Thymus (tissue), 11 donors: ENCODE measurements at regions not wholly inside any gene's neighbourhood (a gene's known extent, or its start where the extent isn't known, plus 50 kb on each side); places are given as distances from the start of the nearest gene placed in this dataset.
"Not testable (repeated sequence)": the region's sequence is repeated elsewhere in the genome, so short reads cannot be mapped to it uniquely, and the experiment has no call there.

ENCODE experiments used
- DNase-seq, 9 donors: peaks; one replicate each; pipeline ENCODE4 v3.0.0-alpha.2; 2013; ENCODE audit warnings: low spot score in 9 of 9, low read depth in 6 of 9, missing footprints in 1 of 9
- H3K27ac ChIP-seq, 2 donors: one replicate each; pipeline ENCODE4 v1.5.1; 2013; ENCODE audit warnings: control low read depth in 1 of 2, low read depth in 1 of 2, low read length in 1 of 2, mild to moderate bottlenecking in 1 of 2, moderate library complexity in 1 of 2
- H3K27me3 ChIP-seq, 2 donors: one replicate each; pipeline ENCODE4 v1.5.1; 2013; ENCODE audit warnings: low read length in 1 of 2; ENCODE audit not compliant: control insufficient read depth in 2 of 2, insufficient read depth in 1 of 2
- H3K36me3 ChIP-seq, 2 donors: one replicate each; pipeline ENCODE4 v1.5.1; 2013; ENCODE audit warnings: low read length in 1 of 2, mild to moderate bottlenecking in 1 of 2, moderate library complexity in 1 of 2; ENCODE audit not compliant: control insufficient read depth in 2 of 2, insufficient read depth in 2 of 2
- H3K4me1 ChIP-seq, 2 donors: one replicate each; pipeline ENCODE4 v1.5.1; 2013; ENCODE audit warnings: low read length in 2 of 2; ENCODE audit not compliant: control insufficient read depth in 2 of 2, insufficient read depth in 2 of 2
- H3K4me3 ChIP-seq, 2 donors: one replicate each; pipeline ENCODE4 v1.5.1; 2013; ENCODE audit warnings: low read length in 2 of 2, control low read depth in 1 of 2, mild to moderate bottlenecking in 1 of 2
- H3K9me3 ChIP-seq, 2 donors: one replicate each; pipeline ENCODE4 v1.5.1; 2013; ENCODE audit warnings: low read length in 1 of 2, mild to moderate bottlenecking in 1 of 2; ENCODE audit not compliant: control insufficient read depth in 2 of 2, insufficient read depth in 1 of 2
- WGBS: extraction: QIAGEN DNeasy Blood & Tissue Kit; methylation state at CpG from one replicate; pipeline ENCODE4 v1.1.7; 2013; 5-methylcytosine and 5-hydroxymethylcytosine counted together
- donor health status: healthy.

GRCh38 chr6:21282360-21282759 lies 311.2 kb upstream of the SOX4 start:
- H3K36me3 ChIP-seq, DNase-seq, H3K27me3 ChIP-seq, H3K4me3 ChIP-seq, H3K27ac ChIP-seq, H3K4me1 ChIP-seq, H3K9me3 ChIP-seq: not testable (repeated sequence)
- WGBS, result 96% methylated on average over 3 of the region's 3 CpGs

DNA sequence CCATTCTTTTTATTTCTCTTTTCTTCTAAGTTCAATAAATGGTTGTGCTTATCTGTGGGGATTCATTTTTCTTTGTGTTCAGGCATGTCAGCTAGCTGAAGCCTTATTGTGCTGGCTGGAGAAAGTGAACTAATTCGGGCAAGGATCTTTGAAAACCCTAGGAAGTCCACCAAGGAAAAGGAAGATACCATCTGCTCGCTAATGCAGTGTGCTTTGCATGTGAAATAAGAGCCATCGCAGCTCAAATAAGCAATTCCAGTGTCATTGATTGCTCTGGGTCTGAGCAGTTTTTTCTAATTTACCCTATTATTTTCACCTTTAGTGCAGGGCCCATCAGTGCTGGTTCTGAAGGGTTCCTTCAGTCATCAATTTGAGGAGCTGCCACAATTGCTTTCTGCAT lies 309.4 kb upstream of the SOX4 start:
- no peaks in the 10 kb centered on the region for H3K27me3 ChIP-seq
- H3K4me1 ChIP-seq, result no peaks in the 10 kb centered on the region
- H3K9me3 ChIP-seq, result no peaks in the 10 kb centered on the region
- DNase-seq, result no peak
- no peaks in the 10 kb centered on the region for H3K36me3 ChIP-seq
- no peak overlapping the region for H3K27ac ChIP-seq
- WGBS, result 97% methylated on average over 3 of the region's 3 CpGs
- H3K4me3 ChIP-seq, result no peak overlapping the region

- Histone ChIP-seq H3K27ac (no peak overlapping the region), H3K4me3 (no peak overlapping the region), H3K4me1 (no peaks in the 10 kb centered on the region), H3K9me3 (no peaks in the 10 kb centered on the region), H3K36me3 (no peaks in the 10 kb centered on the region), H3K27me3 (no peaks in the 10 kb centered on the region)
- whole genome bisulfite sequencing, result 97% methylated on average over 7 of the region's 7 CpGs
- DNase-seq, result no peak
Observed at GRCh38 chr6:21284706-21285105, 308.8 kb upstream of the SOX4 start.

DNA sequence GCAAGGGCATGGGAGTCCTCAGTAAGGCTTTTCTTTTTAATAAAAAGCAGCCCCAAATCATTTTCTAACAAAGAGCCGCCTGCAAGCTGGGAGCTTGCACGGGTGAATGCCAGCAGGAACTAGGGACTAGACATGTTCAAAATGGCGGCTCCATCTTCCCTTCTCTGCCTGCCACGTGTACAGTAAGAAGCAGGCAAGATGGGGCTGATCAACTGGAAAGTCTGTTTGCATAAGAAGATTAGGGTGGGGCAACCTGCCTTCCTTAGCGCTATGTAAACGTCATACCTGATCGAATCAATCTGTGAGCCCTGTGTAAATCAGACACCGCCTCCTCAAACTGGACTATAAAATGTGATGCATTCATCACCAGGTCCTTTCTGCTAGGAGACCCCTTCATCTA lies 299.4 kb upstream of the SOX4 start:
- DNase-seq, result no peak
- Histone ChIP-seq H3K4me3 (no peak overlapping the region), H3K27ac (no peak overlapping the region), H3K4me1 (no peaks in the 10 kb centered on the region), H3K27me3 (no peaks in the 10 kb centered on the region), H3K9me3 (no peaks in the 10 kb centered on the region), H3K36me3 (no peaks in the 10 kb centered on the region)
- WGBS, result 96% methylated on average over 8 of the region's 8 CpGs

DNA sequence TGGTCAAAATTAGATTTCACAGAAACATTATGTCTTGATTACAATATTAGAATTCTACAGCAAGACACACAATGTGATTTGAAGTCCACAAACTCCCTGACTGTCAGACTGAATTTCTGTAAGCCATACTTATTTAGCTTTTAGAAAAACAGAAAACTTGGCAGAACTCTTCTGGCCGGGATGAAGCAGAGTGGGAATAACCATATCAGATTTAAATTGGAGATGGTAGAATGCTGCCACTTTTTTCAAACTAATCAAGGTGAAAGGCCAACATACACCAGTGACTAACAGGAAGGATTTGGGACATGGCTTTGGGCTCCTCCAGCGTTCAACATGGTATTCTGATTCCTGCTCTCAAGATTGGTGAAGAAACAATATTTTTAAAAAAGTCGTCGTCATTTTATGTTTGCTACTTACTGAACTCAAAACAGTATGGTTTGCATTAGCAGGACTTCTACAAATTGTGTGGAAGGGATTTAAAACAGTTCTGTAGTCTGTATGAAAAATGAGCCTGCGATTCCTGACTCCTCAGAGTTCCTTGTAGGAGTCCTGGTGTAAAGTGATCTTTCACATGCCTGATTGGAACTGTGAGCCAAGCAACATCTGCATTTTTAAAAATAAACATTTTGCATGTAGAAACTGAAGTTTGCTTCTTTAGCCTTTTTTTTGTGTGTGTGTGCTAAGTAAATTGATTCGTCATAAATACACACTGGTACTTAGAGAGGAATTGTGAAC lies 297.9 kb upstream of the SOX4 start:
- WGBS, result 94% methylated on average over 6 of the region's 6 CpGs
- H3K27ac ChIP-seq, result no peak overlapping the region
- H3K4me3 ChIP-seq, result no peak overlapping the region

GRCh38 chr6:21297665-21298064 lies 295.9 kb upstream of the SOX4 start:
- peaks cover 0 to 3% of the 10 kb centered on the region in 2 donors for H3K9me3 ChIP-seq
- no peaks in the 10 kb centered on the region for H3K36me3 ChIP-seq
- H3K27ac ChIP-seq, result no peak overlapping the region
- H3K4me1 ChIP-seq, result no peaks in the 10 kb centered on the region
- H3K4me3 ChIP-seq, result no peak overlapping the region
- DNase-seq, result no peak
- no peaks in the 10 kb centered on the region for H3K27me3 ChIP-seq
- WGBS, result 98% methylated on average over 3 of the region's 3 CpGs

More for the DNA sequence above, 297.9 kb upstream of the SOX4 start:
- Histone ChIP-seq H3K27me3 (no peaks in the 10 kb centered on the region), H3K9me3 (no peaks in the 10 kb centered on the region), H3K36me3 (no peaks in the 10 kb centered on the region), H3K4me1 (no peaks in the 10 kb centered on the region)
- DNase-seq, result no peak

GRCh38 chr6:21299216-21299615 lies 294.3 kb upstream of the SOX4 start:
- DNase-seq, result no peak
- Histone ChIP-seq H3K27me3 (no peaks in the 10 kb centered on the region), H3K9me3 (peaks cover 0 to 3% of the 10 kb centered on the region in 2 donors), H3K36me3 (no peaks in the 10 kb centered on the region), H3K4me3 (no peak overlapping the region), H3K27ac (no peak overlapping the region), H3K4me1 (no peaks in the 10 kb centered on the region)
- WGBS, result 96% methylated on average over 2 of the region's 2 CpGs

- no peak for DNase-seq
- peaks cover 0 to 3% of the 10 kb centered on the region in 2 donors for H3K9me3 ChIP-seq
- H3K27me3 ChIP-seq, result no peaks in the 10 kb centered on the region
- no peaks in the 10 kb centered on the region for H3K4me1 ChIP-seq
- WGBS, result 82% methylated on average over 3 of the region's 3 CpGs
- no peaks in the 10 kb centered on the region for H3K36me3 ChIP-seq
- no peak overlapping the region for H3K4me3 ChIP-seq
- no peak overlapping the region for H3K27ac ChIP-seq
Observed at GRCh38 chr6:21300439-21300838, 293.1 kb upstream of the SOX4 start.

GRCh38 chr6:21305893-21306332 lies 287.6 kb upstream of the SOX4 start:
- no peak overlapping the region for H3K4me3 ChIP-seq
- no peaks in the 10 kb centered on the region for H3K27me3 ChIP-seq
- H3K27ac ChIP-seq, result no peak overlapping the region
- peaks cover 0 to 1% of the 10 kb centered on the region in 2 donors for H3K9me3 ChIP-seq
- no peak for DNase-seq
- no peaks in the 10 kb centered on the region for H3K36me3 ChIP-seq
- no peaks in the 10 kb centered on the region for H3K4me1 ChIP-seq
- 91% methylated on average over 2 of the region's 2 CpGs for WGBS
